ENCODE measurements at regions not wholly inside any gene's neighbourhood (a gene's known extent, or its start where the extent isn't known, plus 50 kb on each side); places are given as distances from the start of the nearest gene placed in this dataset.

GRCh38 chr2:195538937-195539336 is 118.1 kb upstream of the SLC39A10 start:
- no peaks in the 10 kb centered on the region for H3K9me2 ChIP-seq (replicated peaks; ENCODE audit: insufficient read depth)
- H3K4me2 ChIP-seq: no peak overlapping the region
- no peak overlapping the region for H3K4me3 ChIP-seq
- no peak overlapping the region for H2AFZ ChIP-seq
- 98% methylated on average over 2 of the region's 2 CpGs for WGBS (ENCODE audit: low lambda C conversion rate, missing lambda C conversion rate)
- no peak overlapping the region for H3K27ac ChIP-seq
- H3K27me3 ChIP-seq: no peaks in the 10 kb centered on the region
- TF ChIP-seq EZH2 (IDR thresholded peaks at IDR 0.05; ENCODE audit: borderline replicate concordance): no peak
- no peak for TF ChIP-seq EZH2phosphoT487 (IDR thresholded peaks at IDR 0.05; ENCODE audit: low read depth, severe bottlenecking, unreplicated experiment)
- no peak for TF ChIP-seq CTCF (IDR thresholded peaks at IDR 0.05; ENCODE audit: poor library complexity)
- H4K20me1 ChIP-seq (ENCODE audit: insufficient read depth, poor library complexity, severe bottlenecking): no peaks in the 10 kb centered on the region
- H3K9me3 ChIP-seq (ENCODE audit: low read depth): no peaks in the 10 kb centered on the region
- no peaks in the 10 kb centered on the region for H3K4me1 ChIP-seq (ENCODE audit: insufficient read depth)
- H3K36me3 ChIP-seq (replicated peaks; ENCODE audit: insufficient read depth, low read depth): no peaks in the 10 kb centered on the region
- no peak for DNase-seq (ENCODE audit: low spot score)
- no peaks in the 10 kb centered on the region for H3K79me2 ChIP-seq

GRCh38 chr2:195537811-195538210 is 119.2 kb upstream of the SLC39A10 start:
- TF ChIP-seq EZH2phosphoT487 (IDR thresholded peaks at IDR 0.05; ENCODE audit: low read depth, severe bottlenecking, unreplicated experiment): no peak
- TF ChIP-seq EZH2 (IDR thresholded peaks at IDR 0.05; ENCODE audit: borderline replicate concordance): no peak
- TF ChIP-seq CTCF (IDR thresholded peaks at IDR 0.05; ENCODE audit: poor library complexity): no peak
- no peaks in the 10 kb centered on the region for H3K4me1 ChIP-seq (ENCODE audit: insufficient read depth)
- H3K9me2 ChIP-seq (replicated peaks; ENCODE audit: insufficient read depth): no peaks in the 10 kb centered on the region
- H4K20me1 ChIP-seq (ENCODE audit: insufficient read depth, poor library complexity, severe bottlenecking): no peaks in the 10 kb centered on the region
- no peak overlapping the region for H2AFZ ChIP-seq
- DNase-seq (ENCODE audit: low spot score): no peak
- H3K27me3 ChIP-seq: no peaks in the 10 kb centered on the region
- no peaks in the 10 kb centered on the region for H3K79me2 ChIP-seq
- H3K9me3 ChIP-seq (ENCODE audit: low read depth): no peaks in the 10 kb centered on the region
- no peak overlapping the region for H3K27ac ChIP-seq
- H3K36me3 ChIP-seq (replicated peaks; ENCODE audit: insufficient read depth, low read depth): no peaks in the 10 kb centered on the region
- no peak overlapping the region for H3K4me3 ChIP-seq
- 88% methylated on average over 3 of the region's 3 CpGs for WGBS (ENCODE audit: low lambda C conversion rate, missing lambda C conversion rate)
- H3K4me2 ChIP-seq: no peak overlapping the region

- Histone ChIP-seq H2AFZ (no peak overlapping the region), H3K36me3 (replicated peaks; ENCODE audit: insufficient read depth, low read depth) (no peaks in the 10 kb centered on the region), H3K4me3 (no peak overlapping the region), H3K9me3 (ENCODE audit: low read depth) (no peaks in the 10 kb centered on the region), H3K79me2 (no peaks in the 10 kb centered on the region), H3K27ac (no peak overlapping the region), H4K20me1 (ENCODE audit: insufficient read depth, poor library complexity, severe bottlenecking) (no peaks in the 10 kb centered on the region), H3K4me2 (no peak overlapping the region), H3K4me1 (ENCODE audit: insufficient read depth) (no peaks in the 10 kb centered on the region), H3K9me2 (replicated peaks; ENCODE audit: insufficient read depth) (no peaks in the 10 kb centered on the region), H3K27me3 (no peaks in the 10 kb centered on the region)
- WGBS (ENCODE audit: low lambda C conversion rate, missing lambda C conversion rate): 46% methylated on average over 2 of the region's 2 CpGs
- TF ChIP-seq EZH2 (IDR thresholded peaks at IDR 0.05; ENCODE audit: borderline replicate concordance) (no peak), CTCF (IDR thresholded peaks at IDR 0.05; ENCODE audit: poor library complexity) (no peak), EZH2phosphoT487 (IDR thresholded peaks at IDR 0.05; ENCODE audit: low read depth, severe bottlenecking, unreplicated experiment) (no peak)
- DNase-seq (ENCODE audit: low spot score): no peak
Observed at GRCh38 chr2:195536906-195537305, 120.1 kb upstream of the SLC39A10 start.

Data from hepatocyte (in vitro differentiated cells).